Endothelial cell of umbilical vein (primary cell): ENCODE measurements at regions not wholly inside any gene's neighbourhood (a gene's known extent, or its start where the extent isn't known, plus 50 kb on each side); places are given as distances from the start of the nearest gene placed in this dataset.
A peak's percentile ranks its signal among the peaks of the same experiment; 100 is the strongest.

Experiments
- BruUV-seq: library from RNA; stranded (reverse); fragments of 400-500 nt; replicated peaks from 2 replicates; lab custom pipeline; 2021; lab: Mats Ljungman, UMichigan
- CTCF ChIA-PET: fragments of 300-600, 350-600 bp; sonication (Branson Sonifier 250); formaldehyde crosslinking; loops from one replicate; lab custom pipeline; 2021; ENCODE audit warnings: antibody characterized with exemption, inconsistent platforms; lab: Charles Lee
- POLR2A ChIA-PET: fragments of 300-600, 350-600 bp; sonication (Branson Sonifier 250); formaldehyde crosslinking; loops from one replicate; lab custom pipeline; 2021; ENCODE audit warnings: antibody characterized with exemption, inconsistent platforms; lab: Charles Lee
- DNase-seq: peaks from one replicate; pipeline ENCODE4 v3.0.0-alpha.2; 2011; ENCODE audit warnings: low read depth, low spot score
- FAIRE-seq: peaks from 2 replicates; lab custom pipeline; 2011; peaks lifted over from hg19 to GRCh38; lab: Jason Lieb, UNC
- H2AFZ ChIP-seq: 2 replicates; pipeline ENCODE4 v1.6.0; 2012; ENCODE audit warnings: low read depth, low read length, control low read depth, inconsistent platforms
- H3K27ac ChIP-seq: 2 replicates; pipeline ENCODE4 v1.5.1; 2011; ENCODE audit warnings: low read depth, mild to moderate bottlenecking, control low read depth, low read length, moderate library complexity; ENCODE audit not compliant: insufficient read depth
- H3K27me3 ChIP-seq, 2 experiments: 2 replicates each; pipeline versions ENCODE4 v1.6.0 to v1.6.1; 2011; ENCODE audit warnings: low read length in 2 of 2, mixed read lengths in 1 of 2; ENCODE audit not compliant: control insufficient read depth in 2 of 2, insufficient read depth in 2 of 2
- H3K36me3 ChIP-seq, 2 experiments: 2 replicates in 1 of 2; 3 replicates in 1 of 2; pipeline ENCODE4 v1.5.1; 2011; ENCODE audit warnings: low read length in 2 of 2, mild to moderate bottlenecking in 1 of 2, moderate library complexity in 1 of 2; ENCODE audit not compliant: control insufficient read depth in 2 of 2, insufficient read depth in 2 of 2; ENCODE audit errors: extremely low read depth in 1 of 2
- H3K4me1 ChIP-seq: 3 replicates; pipeline ENCODE4 v1.5.1; 2011; ENCODE audit warnings: mild to moderate bottlenecking, low read length; ENCODE audit not compliant: control insufficient read depth, insufficient read depth; ENCODE audit errors: extremely low read depth
- H3K4me2 ChIP-seq: 2 replicates; pipeline ENCODE4 v1.6.1; 2011; ENCODE audit warnings: low read length, control low read depth, mixed read lengths; ENCODE audit not compliant: insufficient read depth
- H3K4me3 ChIP-seq, 3 experiments: fragments of 200-600 bp in 1 of 3; sonication (generic), shearing (Covaris generic) in 1 of 3; replicated peaks in 1 of 3; 2 replicates each; pipeline ENCODE4 v1.5.1; 2011 to 2016; ENCODE audit warnings: control low read depth in 3 of 3, low read length in 3 of 3, mild to moderate bottlenecking in 2 of 3, inconsistent platforms in 1 of 3, low read depth in 1 of 3, moderate library complexity in 1 of 3; ENCODE audit not compliant: insufficient read depth in 1 of 3
- H3K79me2 ChIP-seq: 2 replicates; pipeline ENCODE4 v1.6.0; 2012; ENCODE audit warnings: low read length, inconsistent platforms; ENCODE audit not compliant: control insufficient read depth, insufficient read depth
- H3K9ac ChIP-seq: replicated peaks from 2 replicates; pipeline ENCODE3; 2011; ENCODE audit warnings: low read length, control low read depth; ENCODE audit not compliant: insufficient read depth; ENCODE audit errors: extremely low read depth
- H3K9me1 ChIP-seq: replicated peaks from 3 replicates; pipeline ENCODE4 v1.6.0; 2011; ENCODE audit warnings: mild to moderate bottlenecking, low read length; ENCODE audit not compliant: control insufficient read depth, insufficient read depth; ENCODE audit errors: extremely low read depth
- H3K9me3 ChIP-seq: replicated peaks from 2 replicates; pipeline ENCODE4 v1.5.1; 2012; ENCODE audit warnings: low read length, inconsistent platforms; ENCODE audit not compliant: control insufficient read depth, insufficient read depth
- H4K20me1 ChIP-seq: replicated peaks from 2 replicates; pipeline ENCODE3; 2011; ENCODE audit warnings: mild to moderate bottlenecking, low read length; ENCODE audit not compliant: control insufficient read depth, insufficient read depth; ENCODE audit errors: extremely low read depth
- CTCF ChIP-seq, 2 donors: IDR thresholded peaks; 1 replicate in 1 of 2; 2 replicates in 1 of 2; pipeline ENCODE4 v1.5.1; 2011; ENCODE audit warnings: low read length in 2 of 2, mild to moderate bottlenecking in 2 of 2, moderate library complexity in 2 of 2, control low read depth in 1 of 2, inconsistent platforms in 1 of 2, low read depth in 1 of 2; ENCODE audit not compliant: insufficient read depth in 1 of 2; ENCODE audit errors: extremely low read depth in 1 of 2
- EZH2 ChIP-seq: IDR thresholded peaks from 2 replicates; pipeline ENCODE4 v1.6.1; 2012; ENCODE audit warnings: borderline replicate concordance, low read depth, mild to moderate bottlenecking, moderate library complexity, low read length, inconsistent platforms; ENCODE audit not compliant: severe bottlenecking
- FOS ChIP-seq: IDR thresholded peaks from 2 replicates; pipeline ENCODE4 v1.6.1; 2011; ENCODE audit warnings: mild to moderate bottlenecking, low read length, moderate library complexity, borderline replicate concordance; ENCODE audit not compliant: insufficient read depth
- GATA2 ChIP-seq: IDR thresholded peaks from 2 replicates; pipeline ENCODE4 v1.7.0; 2011; ENCODE audit warnings: low read depth, mild to moderate bottlenecking, moderate library complexity, mixed read lengths, low read length; ENCODE audit not compliant: insufficient read length, insufficient read depth
- JUN ChIP-seq: IDR thresholded peaks from 2 replicates; pipeline ENCODE4 v1.6.1; 2011; ENCODE audit warnings: borderline replicate concordance, low read depth; ENCODE audit not compliant: insufficient read length, insufficient read depth
- MAX ChIP-seq: IDR thresholded peaks from 2 replicates; pipeline ENCODE4 v1.6.1; 2011; ENCODE audit not compliant: insufficient read depth, insufficient read length
- MYC ChIP-seq: IDR thresholded peaks from one replicate; pipeline ENCODE4 v1.6.1; 2011; ENCODE audit warnings: mild to moderate bottlenecking, low read depth, low read length
- POLR2A ChIP-seq: IDR thresholded peaks from 2 replicates; pipeline ENCODE4 v1.6.1; 2012; ENCODE audit warnings: low read depth, mild to moderate bottlenecking, control low read depth, low read length
- POLR2AphosphoS5 ChIP-seq: IDR thresholded peaks from 2 replicates; pipeline ENCODE4 v1.6.1; 2012; ENCODE audit warnings: low read depth, mild to moderate bottlenecking, control low read depth, low read length, moderate library complexity; ENCODE audit not compliant: insufficient read depth
- dilution Hi-C: fragments of 300-500 bp; cut with MboI; formaldehyde crosslinking; loops from one replicate; pipeline ENCODE4 v1.15.0; 2019; ENCODE audit warnings: low sequenced_read_pairs; ENCODE audit not compliant: extremely low pct_ligation_motif_present
- intact Hi-C: fragments of 100-400 bp; cut with micrococcal nuclease; formaldehyde crosslinking; loops from one replicate; pipeline ENCODE4 v1.10.0; 2022

GRCh38 chr1:243939167-243939848 lies 89.3 kb upstream of the AKT3 start:
- no peak overlapping the region for H3K4me3 ChIP-seq
- no peaks in the 10 kb centered on the region for H4K20me1 ChIP-seq
- no peaks in the 10 kb centered on the region for H3K79me2 ChIP-seq
- TF ChIP-seq POLR2A = no peak
- TF ChIP-seq CTCF (IDR thresholded peaks at IDR 0.05; ENCODE audit: extremely low read depth in 1 of 2, insufficient read depth in 1 of 2, low read depth in 1 of 2, low read length in 2 of 2) = no peak
- TF ChIP-seq GATA2 = peak; percentile 22
- TF ChIP-seq MYC = peak; percentile 4
- TF ChIP-seq EZH2 = no peak
- peak; percentile 82 for TF ChIP-seq JUN
- TF ChIP-seq FOS = peak; percentile 65
- TF ChIP-seq POLR2AphosphoS5 = no peak
- TF ChIP-seq MAX = no peak
- H3K27me3 ChIP-seq = no peaks in the 10 kb centered on the region
- H3K9me3 ChIP-seq = no peaks in the 10 kb centered on the region
- ChIA-PET CTCF (interaction anchor here (1.2 to 1.5 kb wide), 3 partner anchors 10 to 595 kb away, joined by 3 to 4 read pairs (median 3); no protein-coding TSS in a partner anchor), POLR2A (no interaction called here)
- H2AFZ ChIP-seq = peak overlapping the region; percentile 34
- peak overlapping the region; percentile 55 for H3K27ac ChIP-seq
- dilution Hi-C loops (no loop called here), intact Hi-C loops (no loop called here)
- H3K4me2 ChIP-seq = peak overlapping the region; percentile 3
- BruUV-seq = TSS peak; percentile 99
- H3K9me1 ChIP-seq = no peaks in the 10 kb centered on the region
- no peak overlapping the region for H3K9ac ChIP-seq
- H3K4me1 ChIP-seq = peaks cover 20% of the 10 kb centered on the region
- H3K36me3 ChIP-seq = no peaks in the 10 kb centered on the region
- FAIRE-seq (peak; percentile 90), DNase-seq (peak; percentile 47)
